Endothelial cell of umbilical vein (primary cell): ENCODE measurements at regions not wholly inside any gene's neighbourhood (a gene's known extent, or its start where the extent isn't known, plus 50 kb on each side); places are given as distances from the start of the nearest gene placed in this dataset.
A peak's percentile ranks its signal among the peaks of the same experiment; 100 is the strongest.

Experiments
- BruUV-seq: library from RNA; stranded (reverse); fragments of 400-500 nt; replicated peaks from 2 replicates; lab custom pipeline; 2021; lab: Mats Ljungman, UMichigan
- CTCF ChIA-PET: fragments of 300-600, 350-600 bp; sonication (Branson Sonifier 250); formaldehyde crosslinking; loops from one replicate; lab custom pipeline; 2021; ENCODE audit warnings: antibody characterized with exemption, inconsistent platforms; lab: Charles Lee
- POLR2A ChIA-PET: fragments of 300-600, 350-600 bp; sonication (Branson Sonifier 250); formaldehyde crosslinking; loops from one replicate; lab custom pipeline; 2021; ENCODE audit warnings: antibody characterized with exemption, inconsistent platforms; lab: Charles Lee
- DNase-seq: peaks from one replicate; pipeline ENCODE4 v3.0.0-alpha.2; 2011; ENCODE audit warnings: low read depth, low spot score
- FAIRE-seq: peaks from 2 replicates; lab custom pipeline; 2011; peaks lifted over from hg19 to GRCh38; lab: Jason Lieb, UNC
- H2AFZ ChIP-seq: 2 replicates; pipeline ENCODE4 v1.6.0; 2012; ENCODE audit warnings: low read depth, low read length, control low read depth, inconsistent platforms
- H3K27ac ChIP-seq: 2 replicates; pipeline ENCODE4 v1.5.1; 2011; ENCODE audit warnings: low read depth, mild to moderate bottlenecking, control low read depth, low read length, moderate library complexity; ENCODE audit not compliant: insufficient read depth
- H3K27me3 ChIP-seq, 2 experiments: 2 replicates each; pipeline versions ENCODE4 v1.6.0 to v1.6.1; 2011; ENCODE audit warnings: low read length in 2 of 2, mixed read lengths in 1 of 2; ENCODE audit not compliant: control insufficient read depth in 2 of 2, insufficient read depth in 2 of 2
- H3K36me3 ChIP-seq, 2 experiments: 2 replicates in 1 of 2; 3 replicates in 1 of 2; pipeline ENCODE4 v1.5.1; 2011; ENCODE audit warnings: low read length in 2 of 2, mild to moderate bottlenecking in 1 of 2, moderate library complexity in 1 of 2; ENCODE audit not compliant: control insufficient read depth in 2 of 2, insufficient read depth in 2 of 2; ENCODE audit errors: extremely low read depth in 1 of 2
- H3K4me1 ChIP-seq: 3 replicates; pipeline ENCODE4 v1.5.1; 2011; ENCODE audit warnings: mild to moderate bottlenecking, low read length; ENCODE audit not compliant: control insufficient read depth, insufficient read depth; ENCODE audit errors: extremely low read depth
- H3K4me2 ChIP-seq: 2 replicates; pipeline ENCODE4 v1.6.1; 2011; ENCODE audit warnings: low read length, control low read depth, mixed read lengths; ENCODE audit not compliant: insufficient read depth
- H3K4me3 ChIP-seq, 3 experiments: fragments of 200-600 bp in 1 of 3; sonication (generic), shearing (Covaris generic) in 1 of 3; replicated peaks in 1 of 3; 2 replicates each; pipeline ENCODE4 v1.5.1; 2011 to 2016; ENCODE audit warnings: control low read depth in 3 of 3, low read length in 3 of 3, mild to moderate bottlenecking in 2 of 3, inconsistent platforms in 1 of 3, low read depth in 1 of 3, moderate library complexity in 1 of 3; ENCODE audit not compliant: insufficient read depth in 1 of 3
- H3K79me2 ChIP-seq: 2 replicates; pipeline ENCODE4 v1.6.0; 2012; ENCODE audit warnings: low read length, inconsistent platforms; ENCODE audit not compliant: control insufficient read depth, insufficient read depth
- H3K9ac ChIP-seq: replicated peaks from 2 replicates; pipeline ENCODE3; 2011; ENCODE audit warnings: low read length, control low read depth; ENCODE audit not compliant: insufficient read depth; ENCODE audit errors: extremely low read depth
- H3K9me1 ChIP-seq: replicated peaks from 3 replicates; pipeline ENCODE4 v1.6.0; 2011; ENCODE audit warnings: mild to moderate bottlenecking, low read length; ENCODE audit not compliant: control insufficient read depth, insufficient read depth; ENCODE audit errors: extremely low read depth
- H3K9me3 ChIP-seq: replicated peaks from 2 replicates; pipeline ENCODE4 v1.5.1; 2012; ENCODE audit warnings: low read length, inconsistent platforms; ENCODE audit not compliant: control insufficient read depth, insufficient read depth
- H4K20me1 ChIP-seq: replicated peaks from 2 replicates; pipeline ENCODE3; 2011; ENCODE audit warnings: mild to moderate bottlenecking, low read length; ENCODE audit not compliant: control insufficient read depth, insufficient read depth; ENCODE audit errors: extremely low read depth
- CTCF ChIP-seq, 2 donors: IDR thresholded peaks; 1 replicate in 1 of 2; 2 replicates in 1 of 2; pipeline ENCODE4 v1.5.1; 2011; ENCODE audit warnings: low read length in 2 of 2, mild to moderate bottlenecking in 2 of 2, moderate library complexity in 2 of 2, control low read depth in 1 of 2, inconsistent platforms in 1 of 2, low read depth in 1 of 2; ENCODE audit not compliant: insufficient read depth in 1 of 2; ENCODE audit errors: extremely low read depth in 1 of 2
- EZH2 ChIP-seq: IDR thresholded peaks from 2 replicates; pipeline ENCODE4 v1.6.1; 2012; ENCODE audit warnings: borderline replicate concordance, low read depth, mild to moderate bottlenecking, moderate library complexity, low read length, inconsistent platforms; ENCODE audit not compliant: severe bottlenecking
- FOS ChIP-seq: IDR thresholded peaks from 2 replicates; pipeline ENCODE4 v1.6.1; 2011; ENCODE audit warnings: mild to moderate bottlenecking, low read length, moderate library complexity, borderline replicate concordance; ENCODE audit not compliant: insufficient read depth
- GATA2 ChIP-seq: IDR thresholded peaks from 2 replicates; pipeline ENCODE4 v1.7.0; 2011; ENCODE audit warnings: low read depth, mild to moderate bottlenecking, moderate library complexity, mixed read lengths, low read length; ENCODE audit not compliant: insufficient read length, insufficient read depth
- JUN ChIP-seq: IDR thresholded peaks from 2 replicates; pipeline ENCODE4 v1.6.1; 2011; ENCODE audit warnings: borderline replicate concordance, low read depth; ENCODE audit not compliant: insufficient read length, insufficient read depth
- MYC ChIP-seq: IDR thresholded peaks from one replicate; pipeline ENCODE4 v1.6.1; 2011; ENCODE audit warnings: mild to moderate bottlenecking, low read depth, low read length
- POLR2A ChIP-seq: IDR thresholded peaks from 2 replicates; pipeline ENCODE4 v1.6.1; 2012; ENCODE audit warnings: low read depth, mild to moderate bottlenecking, control low read depth, low read length
- POLR2AphosphoS5 ChIP-seq: IDR thresholded peaks from 2 replicates; pipeline ENCODE4 v1.6.1; 2012; ENCODE audit warnings: low read depth, mild to moderate bottlenecking, control low read depth, low read length, moderate library complexity; ENCODE audit not compliant: insufficient read depth
- dilution Hi-C: fragments of 300-500 bp; cut with MboI; formaldehyde crosslinking; loops from one replicate; pipeline ENCODE4 v1.15.0; 2019; ENCODE audit warnings: low sequenced_read_pairs; ENCODE audit not compliant: extremely low pct_ligation_motif_present
- intact Hi-C: fragments of 100-400 bp; cut with micrococcal nuclease; formaldehyde crosslinking; loops from one replicate; pipeline ENCODE4 v1.10.0; 2022
- TF ChIP-seq, protein P1 (sequence below): IDR thresholded peaks from 2 replicates; pipeline ENCODE4 v1.6.1; 2011; ENCODE audit not compliant: insufficient read depth, insufficient read length

DNA sequence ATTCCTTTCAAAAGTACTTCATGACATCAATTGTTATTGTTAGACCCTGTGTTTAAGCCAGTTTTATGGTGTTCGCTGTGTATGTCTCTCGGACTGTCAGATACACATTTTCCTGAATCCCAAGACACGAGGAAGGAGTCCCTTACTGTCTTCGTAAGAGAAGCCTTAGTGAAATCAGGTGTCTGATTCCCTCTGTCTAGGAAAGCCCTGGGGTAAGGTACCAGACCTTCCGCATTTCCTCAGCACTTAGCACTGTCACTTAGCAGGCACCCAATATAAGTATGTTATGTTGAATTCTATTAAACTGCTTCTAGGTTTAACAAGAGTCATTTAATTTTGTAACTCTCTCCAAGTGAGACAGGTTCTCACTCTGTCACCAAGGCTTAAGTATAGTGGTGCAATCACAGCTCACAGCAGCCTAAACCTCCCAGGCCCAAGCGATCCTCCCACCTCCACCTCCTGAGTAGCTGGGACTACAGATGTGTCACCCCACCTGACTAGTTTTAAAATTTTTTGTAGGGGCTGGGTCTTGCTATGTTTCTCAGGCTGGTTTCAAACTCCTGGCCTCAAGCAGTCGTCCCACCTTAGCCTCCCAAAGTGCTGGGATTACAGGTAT lies 111.0 kb downstream of the BBS10 start:
- POLR2A ChIA-PET, result no interaction called here
- dilution Hi-C loops (no loop called here), intact Hi-C loops (loop anchor here (10.0 kb wide), 1 partner anchor 218 kb away; no protein-coding TSS in a partner anchor)
- H3K36me3 ChIP-seq, result no peaks in the 10 kb centered on the region
- H3K27me3 ChIP-seq, result no peaks in the 10 kb centered on the region
- CTCF ChIA-PET, result interaction anchor here (1.0 to 2.5 kb wide), 6 partner anchors 11 to 54 kb away, joined by 3 to 10 read pairs (median 4); no protein-coding TSS in a partner anchor
- peaks cover 17% of the 10 kb centered on the region for H3K4me1 ChIP-seq
- peak overlapping the region; percentile 6 for H2AFZ ChIP-seq
- no peaks in the 10 kb centered on the region for H3K9me1 ChIP-seq
- H4K20me1 ChIP-seq, result no peaks in the 10 kb centered on the region
- no peak overlapping the region for H3K4me3 ChIP-seq
- H3K9me3 ChIP-seq, result no peaks in the 10 kb centered on the region
- no peaks in the 10 kb centered on the region for H3K79me2 ChIP-seq
- TF ChIP-seq CTCF (IDR thresholded peaks at IDR 0.05; ENCODE audit: extremely low read depth in 1 of 2, insufficient read depth in 1 of 2, low read depth in 1 of 2, low read length in 2 of 2) (no peak), POLR2A (no peak), GATA2 (no peak), EZH2 (no peak), POLR2AphosphoS5 (no peak), FOS (no peak), JUN (no peak), MYC (no peak)
- TF ChIP-seq, protein P1, sequence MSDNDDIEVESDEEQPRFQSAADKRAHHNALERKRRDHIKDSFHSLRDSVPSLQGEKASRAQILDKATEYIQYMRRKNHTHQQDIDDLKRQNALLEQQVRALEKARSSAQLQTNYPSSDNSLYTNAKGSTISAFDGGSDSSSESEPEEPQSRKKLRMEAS, result no peak
- H3K4me2 ChIP-seq, result peak overlapping the region; percentile 83
- H3K27ac ChIP-seq, result peak overlapping the region; percentile 72
- TSS peak; percentile 100 for BruUV-seq
- no peak overlapping the region for H3K9ac ChIP-seq
- no peak for DNase-seq
- FAIRE-seq, result no peak
